Stimulated activated naive CD4-positive, alpha-beta T cell treated with Interleukin-2 at 50 U/mL for 16 hours (primary cell): ENCODE measurements at regions not wholly inside any gene's neighbourhood (a gene's known extent, or its start where the extent isn't known, plus 50 kb on each side); places are given as distances from the start of the nearest gene placed in this dataset.

ENCODE experiments used
- DNase-seq: peaks from one replicate; lab custom pipeline; 2025; lab: John Stamatoyannopoulos, UW

DNA sequence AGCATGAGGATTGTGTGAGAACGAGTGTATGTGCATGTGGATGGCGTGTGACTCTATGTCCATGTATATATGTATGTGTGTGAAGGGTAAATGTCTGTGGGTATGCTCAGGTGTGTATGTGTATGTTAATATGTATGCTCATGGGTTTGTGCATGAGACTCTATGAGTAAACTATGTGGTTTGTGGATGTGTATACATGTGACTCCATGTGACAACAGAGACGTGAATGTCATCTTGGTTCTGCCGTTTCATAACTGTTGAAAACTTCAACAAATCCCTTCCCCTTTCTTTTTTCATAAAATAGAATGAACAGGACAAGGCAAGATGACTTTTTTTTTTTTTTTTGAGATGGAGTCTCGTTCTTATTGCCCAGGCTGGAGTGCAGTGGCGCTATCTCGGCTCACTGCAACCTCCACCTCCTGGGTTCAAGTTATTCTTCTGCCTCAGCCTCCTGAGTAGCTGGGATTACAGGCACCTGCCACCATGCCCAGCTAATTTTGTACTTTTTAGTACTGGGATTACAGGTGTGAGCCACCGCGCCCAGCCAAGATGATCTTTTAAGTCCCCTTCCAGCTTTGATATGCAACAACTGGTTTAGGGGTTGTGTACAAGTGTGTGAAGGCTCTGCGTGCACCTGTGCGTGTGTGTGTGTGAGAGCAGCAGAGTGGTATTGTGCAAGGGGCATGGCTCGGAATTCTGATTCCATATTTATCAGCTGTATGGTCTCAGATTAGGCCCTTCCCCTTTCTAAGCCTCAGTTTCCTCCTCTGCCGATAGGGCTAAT, 106.3 kb downstream of the EBNA1BP2 start:
- no peak for DNase-seq

GRCh38 chr1:43065191-43065590, 106.5 kb upstream of the SLC2A1 start:
- no peak for DNase-seq

DNA sequence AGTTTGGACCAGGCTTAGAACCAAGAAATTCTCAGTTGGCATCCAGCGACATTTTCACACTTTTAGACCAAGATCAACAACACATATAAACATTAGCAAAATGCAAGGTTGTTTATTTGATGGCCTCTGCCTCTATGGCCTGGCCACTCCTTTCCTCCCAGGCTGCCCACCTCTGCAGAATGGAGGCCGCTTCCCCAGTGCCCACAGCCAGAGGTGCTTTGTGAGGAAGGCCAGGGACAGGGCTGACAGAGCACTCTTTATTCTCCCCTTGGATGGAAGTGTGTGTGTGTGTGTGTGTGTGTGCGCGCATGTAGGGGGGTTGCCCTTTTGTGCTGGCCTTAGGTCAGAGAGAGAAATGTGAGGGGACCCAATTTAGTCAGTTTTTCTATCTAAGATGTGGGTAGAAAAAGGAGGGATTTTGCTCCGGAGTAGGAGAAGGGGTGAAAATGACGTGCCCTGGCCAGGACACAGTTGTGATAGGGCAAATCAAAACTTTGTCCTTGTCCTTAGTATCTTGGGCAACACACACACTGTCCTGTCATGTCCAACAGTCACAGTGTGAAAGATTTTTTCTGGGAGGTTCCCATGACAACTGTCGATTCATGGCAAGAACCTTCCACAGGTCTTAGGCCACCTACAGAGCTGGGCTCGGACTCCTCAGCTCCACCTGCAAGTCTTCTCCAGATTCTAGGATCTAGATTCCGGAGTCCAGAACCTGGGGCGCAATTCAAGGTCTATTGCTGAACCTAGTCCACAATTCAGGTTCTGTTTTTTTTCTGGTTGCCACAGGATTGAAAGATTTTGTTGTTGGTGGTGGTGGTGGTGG, 104.9 kb upstream of the SLC2A1 start:
- no peak for DNase-seq

GRCh38 chr1:43062527-43063095, 103.9 kb upstream of the SLC2A1 start:
- DNase-seq, result no peak

- DNase-seq, result no peak
Observed at GRCh38 chr1:43061757-43062156, 103.1 kb upstream of the SLC2A1 start.

GRCh38 chr1:43059640-43060574, 101.2 kb upstream of the SLC2A1 start:
- DNase-seq, result no peak

DNA sequence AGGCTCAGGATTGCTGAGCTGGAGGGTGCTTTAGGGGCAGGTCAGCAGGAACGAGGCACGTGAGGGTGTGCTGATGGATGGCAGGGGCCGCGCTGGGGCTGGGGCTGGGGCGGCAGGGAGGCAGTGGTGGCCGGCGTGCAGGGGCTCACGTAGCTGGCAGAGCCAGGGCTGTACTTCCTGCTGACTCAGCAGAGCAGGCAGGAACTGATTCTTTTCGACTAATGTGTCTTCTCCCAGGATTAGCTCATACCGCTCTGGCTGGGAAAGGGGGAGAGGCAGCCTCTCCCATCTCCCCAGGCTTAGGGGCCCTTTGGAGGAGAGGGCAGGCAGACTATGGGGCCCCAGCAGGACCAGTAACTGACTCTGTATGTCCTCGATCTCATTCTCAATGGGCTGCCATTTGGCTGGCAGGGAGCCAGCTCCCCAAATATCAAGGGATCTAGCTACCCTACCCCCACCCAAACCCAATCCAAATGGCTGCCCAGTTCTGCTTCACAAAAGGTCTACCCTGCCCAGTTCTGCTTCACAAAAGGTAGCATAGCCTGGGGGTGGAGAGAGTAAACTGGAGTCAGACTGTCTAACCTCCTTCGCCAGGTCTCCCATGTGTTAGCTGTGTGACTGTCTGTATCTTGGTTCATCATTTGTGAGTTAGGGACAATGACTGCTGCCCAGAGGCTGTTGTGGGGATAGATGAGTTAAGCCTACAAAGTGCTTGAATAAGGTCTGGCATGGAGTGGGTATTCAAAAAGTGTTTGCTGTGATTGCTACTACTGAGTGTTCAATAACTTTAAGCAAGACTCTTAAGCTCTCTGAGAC, 100.1 kb upstream of the SLC2A1 start:
- no peak for DNase-seq

- no peak for DNase-seq
Observed at GRCh38 chr1:43058056-43058455, 99.4 kb upstream of the SLC2A1 start.

GRCh38 chr1:43057567-43057966, 98.9 kb upstream of the SLC2A1 start:
- DNase-seq, result no peak

GRCh38 chr1:43056981-43057391, 98.3 kb upstream of the SLC2A1 start:
- DNase-seq, result no peak

GRCh38 chr1:43056460-43056859, 97.8 kb upstream of the SLC2A1 start:
- DNase-seq, result no peak

GRCh38 chr1:43054961-43055360, 96.3 kb upstream of the SLC2A1 start:
- no peak for DNase-seq

DNA sequence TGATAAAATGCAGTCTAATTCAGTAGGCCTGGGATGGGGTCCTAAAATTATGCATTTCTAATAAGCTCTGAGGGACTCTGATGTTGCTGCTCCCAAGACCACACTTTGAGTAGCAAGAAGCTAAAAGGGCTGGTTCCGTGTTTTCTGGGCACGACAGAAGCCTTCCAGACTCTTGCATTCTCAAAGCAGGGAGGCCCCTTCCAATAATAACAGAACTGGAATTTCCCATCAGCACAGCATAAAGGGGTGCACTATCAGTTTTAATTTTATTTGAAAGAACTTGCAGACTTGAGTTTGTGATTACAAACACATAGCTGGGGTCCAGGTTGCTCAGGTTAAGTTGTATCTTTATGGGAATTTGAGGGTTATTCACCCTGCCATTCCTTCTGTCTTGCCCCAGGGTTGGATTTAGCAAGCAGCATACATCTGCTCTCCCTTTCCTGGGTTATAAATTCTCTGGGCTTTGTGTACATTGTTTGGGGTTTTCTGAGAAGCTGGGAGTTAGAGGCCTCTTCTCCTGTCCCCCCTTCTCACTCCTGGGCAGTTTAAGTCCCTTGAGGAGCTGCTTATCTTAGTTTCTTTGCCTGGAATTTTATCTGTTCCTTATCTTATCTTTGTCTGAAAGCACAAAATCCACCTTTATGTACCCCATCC, 94.2 kb upstream of the SLC2A1 start:
- DNase-seq, result no peak

DNA sequence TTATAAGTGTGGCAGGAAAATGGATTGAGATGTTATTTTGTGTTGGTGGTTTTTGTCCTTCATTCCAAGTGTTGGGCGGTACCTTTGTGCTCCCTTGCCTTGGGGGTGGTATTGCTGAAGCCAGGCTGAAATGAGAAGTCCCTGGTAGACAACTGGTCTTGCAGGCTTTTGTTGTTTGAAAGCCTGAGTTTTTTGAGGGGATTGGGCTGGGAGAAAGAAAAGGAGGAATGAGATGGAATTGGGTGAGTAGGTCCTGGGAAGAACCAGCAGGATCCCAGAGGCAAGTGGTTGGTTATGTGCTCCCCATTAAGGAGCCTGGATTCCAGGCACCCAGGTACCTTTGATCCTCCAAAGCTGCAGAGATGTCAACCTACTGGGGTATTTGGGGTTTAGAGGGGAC, 93.7 kb upstream of the SLC2A1 start:
- no peak for DNase-seq

GRCh38 chr1:43049481-43049880, 90.8 kb upstream of the SLC2A1 start:
- DNase-seq, result no peak

DNA sequence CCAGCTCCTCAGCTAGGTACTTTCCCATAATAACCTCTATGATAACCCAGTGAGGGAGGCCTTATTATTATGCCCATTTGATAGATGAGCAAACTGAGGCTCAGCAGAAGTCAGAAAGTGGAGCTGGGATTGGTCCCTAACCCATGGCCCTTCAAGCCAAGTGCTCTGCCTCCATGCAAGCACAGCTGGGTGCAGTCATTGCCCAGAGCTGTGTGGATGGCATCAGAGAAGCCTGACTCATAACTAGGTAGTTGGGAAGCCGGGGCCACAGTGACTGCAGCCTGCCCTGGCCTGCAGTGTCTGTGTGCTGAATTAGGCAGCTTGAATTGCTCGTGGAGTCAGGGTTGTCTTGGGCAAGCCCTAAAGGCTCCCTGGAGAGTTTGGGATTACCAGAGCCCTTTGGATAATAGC, 89.9 kb upstream of the SLC2A1 start:
- DNase-seq, result no peak

DNA sequence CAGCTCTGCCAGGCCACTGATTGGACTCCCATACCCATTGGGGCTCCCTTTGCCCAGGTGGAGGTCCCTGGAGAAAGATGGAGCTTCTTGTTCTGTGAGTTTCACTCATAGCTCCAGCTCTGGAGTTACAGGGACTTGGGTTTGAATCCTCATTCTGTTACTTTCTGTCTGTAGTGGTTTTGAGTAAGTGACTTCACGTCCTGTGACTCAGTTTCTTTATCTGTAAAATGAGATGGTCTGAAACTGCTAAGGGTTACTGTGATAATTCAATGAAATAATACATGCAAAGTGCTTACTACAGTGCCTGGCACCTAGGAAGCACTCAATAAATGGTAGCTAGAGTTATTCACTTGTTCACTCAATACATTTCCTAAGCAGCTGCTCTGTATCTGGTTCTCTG, 88.5 kb upstream of the SLC2A1 start:
- DNase-seq, result no peak

GRCh38 chr1:43044572-43045361, 86.1 kb upstream of the SLC2A1 start:
- no peak for DNase-seq

DNA sequence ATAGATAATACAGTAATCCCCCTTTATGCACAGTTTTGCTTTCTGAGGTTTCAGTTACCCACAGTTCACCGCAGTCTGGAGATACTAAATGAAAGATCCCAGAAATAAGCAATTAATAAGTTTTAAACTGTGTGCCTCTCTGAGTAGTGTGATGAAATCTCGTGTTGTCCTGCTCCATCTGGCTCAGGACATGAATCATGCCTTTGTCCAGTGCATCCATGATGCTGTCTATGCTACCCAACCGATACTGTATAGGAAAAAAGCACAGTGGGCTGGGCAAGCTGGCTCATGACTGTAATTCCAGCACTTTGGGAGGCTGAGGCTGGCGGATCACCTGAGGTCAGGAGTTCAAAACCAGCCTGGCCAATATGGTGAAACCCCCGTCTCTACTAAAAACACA, 85.0 kb upstream of the SLC2A1 start:
- DNase-seq, result no peak
